Endothelial cell (in vitro differentiated cells): ENCODE measurements at regions not wholly inside any gene's neighbourhood (a gene's known extent, or its start where the extent isn't known, plus 50 kb on each side); places are given as distances from the start of the nearest gene placed in this dataset.

ENCODE experiments used
- DNase-seq: peaks from one replicate; pipeline ENCODE4 v3.0.0; 2021; ENCODE audit warnings: low spot score
- H3K27ac Mint-ChIP-seq: one replicate; pipeline ENCODE4 v1.8.0; 2021; ENCODE audit warnings: mixed read lengths, inconsistent platforms; ENCODE audit not compliant: unreplicated experiment
- H3K27me3 Mint-ChIP-seq: one replicate; pipeline ENCODE4 v1.8.0; 2021; ENCODE audit warnings: mild to moderate bottlenecking, moderate library complexity, mixed read lengths, inconsistent platforms; ENCODE audit not compliant: unreplicated experiment
- H3K36me3 Mint-ChIP-seq: one replicate; pipeline ENCODE4 v1.8.0; 2021; ENCODE audit warnings: mild to moderate bottlenecking, low read depth, mixed read lengths, inconsistent platforms; ENCODE audit not compliant: unreplicated experiment
- H3K4me1 Mint-ChIP-seq: one replicate; pipeline ENCODE4 v1.8.0; 2021; ENCODE audit warnings: mild to moderate bottlenecking, mixed read lengths, inconsistent platforms; ENCODE audit not compliant: unreplicated experiment
- H3K4me3 Mint-ChIP-seq: one replicate; pipeline ENCODE4 v1.8.0; 2021; ENCODE audit warnings: mild to moderate bottlenecking, mixed read lengths, inconsistent platforms; ENCODE audit not compliant: unreplicated experiment
- H3K9me3 Mint-ChIP-seq: one replicate; pipeline ENCODE4 v1.8.0; 2021; ENCODE audit warnings: mixed read lengths, inconsistent platforms; ENCODE audit not compliant: unreplicated experiment
- CTCF ChIP-seq: fragments of 200-600 bp; sonication (generic); IDR thresholded peaks from one replicate; pipeline ENCODE4 v1.5.0; 2021; ENCODE audit warnings: antibody characterized with exemption; ENCODE audit not compliant: unreplicated experiment

GRCh38 chrX:39893417-39894338 lies 204.1 kb downstream of the BCOR start:
- peaks cover 3% of the 10 kb centered on the region for H3K27me3 Mint-ChIP-seq
- H3K27ac Mint-ChIP-seq, result no peak overlapping the region
- no peaks in the 10 kb centered on the region for H3K9me3 Mint-ChIP-seq
- no peak overlapping the region for H3K4me3 Mint-ChIP-seq
- H3K36me3 Mint-ChIP-seq, result no peaks in the 10 kb centered on the region
- H3K4me1 Mint-ChIP-seq, result peaks cover 16% of the 10 kb centered on the region
- no peak for DNase-seq
- no peak for TF ChIP-seq CTCF

- Mint-ChIP-seq H3K27ac (peak overlapping the region; percentile 24), H3K27me3 (peaks cover 3% of the 10 kb centered on the region), H3K4me1 (peaks cover 16% of the 10 kb centered on the region), H3K36me3 (no peaks in the 10 kb centered on the region), H3K9me3 (no peaks in the 10 kb centered on the region), H3K4me3 (no peak overlapping the region)
- TF ChIP-seq CTCF, result no peak
- peak; percentile 7 for DNase-seq
Observed at GRCh38 chrX:39894683-39895082, 203.1 kb downstream of the BCOR start.

GRCh38 chrX:39895218-39896110 lies 202.3 kb downstream of the BCOR start:
- Mint-ChIP-seq H3K27ac (peak overlapping the region; percentile 38), H3K9me3 (no peaks in the 10 kb centered on the region), H3K4me3 (no peak overlapping the region), H3K4me1 (peaks cover 16% of the 10 kb centered on the region), H3K36me3 (no peaks in the 10 kb centered on the region), H3K27me3 (peaks cover 3% of the 10 kb centered on the region)
- no peak for DNase-seq
- TF ChIP-seq CTCF, result no peak

GRCh38 chrX:39896951-39897740 lies 200.6 kb downstream of the BCOR start:
- H3K36me3 Mint-ChIP-seq, result no peaks in the 10 kb centered on the region
- H3K27ac Mint-ChIP-seq, result no peak overlapping the region
- TF ChIP-seq CTCF, result no peak
- H3K27me3 Mint-ChIP-seq, result peaks cover 3% of the 10 kb centered on the region
- H3K4me3 Mint-ChIP-seq, result no peak overlapping the region
- no peaks in the 10 kb centered on the region for H3K9me3 Mint-ChIP-seq
- H3K4me1 Mint-ChIP-seq, result peaks cover 16% of the 10 kb centered on the region
- DNase-seq, result peak; percentile 4
